HepG2 (cell line): ENCODE measurements at regions not wholly inside any gene's neighbourhood (a gene's known extent, or its start where the extent isn't known, plus 50 kb on each side); places are given as distances from the start of the nearest gene placed in this dataset.

Experiments
- ATAC-seq: fragments of 200-7000 bp; cut with Tn5 transposase; 3 replicates; pipeline ENCODE4 v1.9.1; 2020; ENCODE audit warnings: mild to moderate bottlenecking, moderate library complexity
- BruUV-seq: library from RNA; stranded (reverse); fragments of 400-500 nt; replicated peaks from 2 replicates; lab custom pipeline; 2021; lab: Mats Ljungman, UMichigan
- CTCF ChIA-PET: fragments of 300-600 bp; formaldehyde crosslinking; extraction: SDS; loops from one replicate; lab custom pipeline; 2021; ENCODE audit warnings: low total read pairs, inconsistent platforms, low intra/inter-chr PET ratio; lab: Yijun Ruan, JAX
- POLR2A ChIA-PET: fragments of 350-600 bp; sonication (Branson Sonifier 250); formaldehyde crosslinking; loops from one replicate; lab custom pipeline; 2020; ENCODE audit warnings: antibody characterized with exemption, inconsistent platforms; lab: Yijun Ruan, JAX
- DNase-seq: peaks from one replicate; pipeline ENCODE4 v3.0.0-alpha.2; 2015; ENCODE audit warnings: low spot score
- FAIRE-seq: peaks from 3 replicates; lab custom pipeline; 2011; peaks lifted over from hg19 to GRCh38; lab: Jason Lieb, UNC
- H2AFZ ChIP-seq: one replicate; pipeline ENCODE4 v1.6.1; 2011; ENCODE audit warnings: low read length, inconsistent platforms
- H3K27ac ChIP-seq: fragments of 300-600 bp; 3 replicates; pipeline ENCODE4 v1.8.0; 2011; ENCODE audit warnings: mixed run types, mild to moderate bottlenecking, mixed read lengths, low read length, inconsistent platforms; ENCODE audit not compliant: insufficient read depth; ENCODE audit errors: extremely low read length
- H3K27me3 ChIP-seq, 2 experiments: fragments of 200-600 bp in 1 of 2; 2 replicates in 1 of 2; 3 replicates in 1 of 2; pipeline versions ENCODE4 v1.6.0 to v1.8.0; 2011; ENCODE audit warnings: low read length in 2 of 2, mild to moderate bottlenecking in 2 of 2, moderate library complexity in 2 of 2, inconsistent platforms in 1 of 2; ENCODE audit not compliant: insufficient read depth in 2 of 2, control insufficient read depth in 1 of 2
- H3K36me3 ChIP-seq, 2 experiments: fragments of 200-600 bp in 1 of 2; replicated peaks in 1 of 2; 2 replicates in 1 of 2; 3 replicates in 1 of 2; pipeline versions ENCODE4 v1.5.1 to v1.8.0; 2011; ENCODE audit warnings: low read length in 2 of 2, inconsistent platforms in 1 of 2; ENCODE audit not compliant: insufficient read depth in 2 of 2, control insufficient read depth in 1 of 2
- H3K4me1 ChIP-seq: 2 replicates; pipeline ENCODE4 v1.5.1; 2012; ENCODE audit warnings: low read length, inconsistent platforms; ENCODE audit not compliant: insufficient read depth
- H3K4me2 ChIP-seq: 2 replicates; pipeline ENCODE4 v1.6.0; 2011; ENCODE audit warnings: low read depth, low read length, inconsistent platforms
- H3K4me3 ChIP-seq, 3 experiments: fragments of 200-600 bp in 1 of 3; sonication (generic), shearing (Covaris generic) in 1 of 3; replicated peaks in 1 of 3; 2 replicates each; pipeline ENCODE4 v1.5.1; 2011 to 2016; ENCODE audit warnings: low read length in 3 of 3, inconsistent platforms in 2 of 3, low read depth in 2 of 3, mild to moderate bottlenecking in 2 of 3, control low read depth in 1 of 3, mixed read lengths in 1 of 3; ENCODE audit not compliant: insufficient read depth in 1 of 3
- H3K79me2 ChIP-seq: one replicate; pipeline ENCODE4 v1.6.1; 2011; ENCODE audit warnings: low read length, inconsistent platforms; ENCODE audit not compliant: insufficient read depth
- H3K9ac ChIP-seq: 2 replicates; pipeline ENCODE4 v1.6.0; 2011; ENCODE audit warnings: mild to moderate bottlenecking, low read depth, low read length, inconsistent platforms; ENCODE audit not compliant: insufficient read depth
- H3K9me3 ChIP-seq: 2 replicates; pipeline ENCODE4 v1.5.1; 2012; ENCODE audit warnings: mild to moderate bottlenecking, low read length
- H4K20me1 ChIP-seq: 2 replicates; pipeline ENCODE4 v1.6.0; 2011; ENCODE audit warnings: inconsistent platforms, mild to moderate bottlenecking, low read length, moderate library complexity; ENCODE audit not compliant: insufficient read depth
- ADNP ChIP-seq: sonication (generic); formaldehyde crosslinking; IDR thresholded peaks from 2 replicates; pipeline ENCODE4 v1.4.0; 2020; ENCODE audit warnings: missing genetic modification reagents
- IKZF1 ChIP-seq: fragments of 450-650 bp; IDR thresholded peaks from 2 replicates; pipeline ENCODE4 v1.7.1; 2016
- MAFF ChIP-seq: IDR thresholded peaks from 2 replicates; pipeline ENCODE4 v1.6.1; 2011; ENCODE audit warnings: low read depth, low read length, improper control_type of control experiment
- MAFK ChIP-seq, 2 experiments: IDR thresholded peaks in 1 of 2; conservative IDR thresholded peaks in 1 of 2; 2 replicates each; pipeline ENCODE4 v1.6.1; 2011; ENCODE audit warnings: improper control_type of control experiment in 2 of 2, low read length in 2 of 2
- NR1H2 ChIP-seq: sonication (generic); formaldehyde crosslinking; IDR thresholded peaks from 2 replicates; pipeline ENCODE4 v1.8.1; 2022; ENCODE audit warnings: low read depth, missing genetic modification reagents, borderline replicate concordance
- SCMH1 ChIP-seq: sonication (generic); formaldehyde crosslinking; IDR thresholded peaks from 2 replicates; pipeline ENCODE4 v1.9.0; 2021; ENCODE audit warnings: missing genetic modification reagents, mild to moderate bottlenecking, borderline replicate concordance
- ZFP37 ChIP-seq: sonication (generic); formaldehyde crosslinking; IDR thresholded peaks from 2 replicates; pipeline ENCODE4 v1.4.0; 2020; ENCODE audit warnings: missing genetic modification reagents, borderline replicate concordance
- ZNF383 ChIP-seq: sonication (generic); formaldehyde crosslinking; IDR thresholded peaks from 2 replicates; pipeline ENCODE4 v1.4.0; 2020; ENCODE audit warnings: missing genetic modification reagents, mild to moderate bottlenecking, borderline replicate concordance
- ZNF556 ChIP-seq: sonication (generic); formaldehyde crosslinking; IDR thresholded peaks from 2 replicates; pipeline ENCODE4 v1.4.0; 2020; ENCODE audit warnings: mild to moderate bottlenecking, missing genetic modification reagents, borderline replicate concordance
- WGBS: methylation state at CpG from one replicate; pipeline ENCODE4 v1.1.6; 2017; ENCODE audit warnings: low lambda C conversion rate; 5-methylcytosine and 5-hydroxymethylcytosine counted together
- in situ Hi-C: cut with HindIII; loops from 2 replicates; pipeline ENCODE4 v1.10.0; 2017; ENCODE audit warnings: low pct_unique_long_range_greater_than_20kb; ENCODE audit not compliant: extremely low pct_ligation_motif_present
- intact Hi-C: fragments of 100-400 bp; cut with micrococcal nuclease; formaldehyde crosslinking; loops from one replicate; pipeline ENCODE4 v1.10.0; 2022; ENCODE audit not compliant: unreplicated experiment
- TF ChIP-seq, protein P1 (sequence below): sonication (generic); formaldehyde crosslinking; IDR thresholded peaks from 2 replicates; pipeline ENCODE4 v1.8.0; 2022; ENCODE audit warnings: missing genetic modification reagents, mild to moderate bottlenecking, borderline replicate concordance
- TF ChIP-seq, protein P2 (sequence below): sonication (generic); formaldehyde crosslinking; IDR thresholded peaks from 2 replicates; pipeline ENCODE4 v1.8.0; 2022; ENCODE audit warnings: missing genetic modification reagents, low read depth, mild to moderate bottlenecking, borderline replicate concordance
- TF ChIP-seq, protein P3 (sequence below): sonication (generic); formaldehyde crosslinking; IDR thresholded peaks from 2 replicates; pipeline ENCODE4 v1.4.0; 2020; ENCODE audit warnings: missing genetic modification reagents
- TF ChIP-seq, protein P4 (sequence below): IDR thresholded peaks from 2 replicates; pipeline ENCODE4 v1.6.1; 2018; ENCODE audit warnings: missing genetic modification reagents, mild to moderate bottlenecking, missing compliant biosample characterization

DNA sequence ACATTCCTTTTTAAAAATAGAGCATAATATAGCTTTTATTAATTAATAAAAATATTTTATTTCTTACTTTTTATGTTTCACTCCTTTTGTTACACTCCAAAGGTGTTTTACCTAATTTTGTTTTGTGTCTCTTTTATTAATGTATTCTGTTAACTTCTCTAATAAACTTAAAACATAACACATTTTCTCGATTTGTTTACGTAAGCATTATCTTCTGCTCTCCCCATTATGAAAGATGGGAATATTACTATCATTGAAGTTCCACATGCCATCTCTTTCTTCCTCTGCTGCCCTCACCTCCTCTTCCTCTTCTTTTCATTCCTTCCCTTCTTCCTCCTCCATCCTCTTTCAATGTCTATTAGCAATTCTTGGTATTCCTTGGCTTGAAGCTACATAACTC lies 85.0 kb upstream of the HCRTR2 start:
- H4K20me1 ChIP-seq: no peaks in the 10 kb centered on the region
- in situ Hi-C loops (no loop called here), intact Hi-C loops (no loop called here)
- FAIRE-seq: no peak
- POLR2A ChIA-PET: no interaction called here
- H3K79me2 ChIP-seq: no peaks in the 10 kb centered on the region
- CTCF ChIA-PET: no interaction called here
- no peak overlapping the region for H3K27ac ChIP-seq
- no peak overlapping the region for H3K4me2 ChIP-seq
- BruUV-seq: no TSS peak
- no peaks in the 10 kb centered on the region for H3K4me1 ChIP-seq
- H3K27me3 ChIP-seq: no peaks in the 10 kb centered on the region
- no peak for ATAC-seq
- H3K36me3 ChIP-seq: no peaks in the 10 kb centered on the region
- no peaks in the 10 kb centered on the region for H3K9me3 ChIP-seq
- WGBS: 7% methylated on average over 2 of the region's 2 CpGs
- no peak for DNase-seq
- H3K9ac ChIP-seq: no peak overlapping the region
- peak; percentile 77 for TF ChIP-seq MAFF
- peak; percentile 68 to 91 for TF ChIP-seq MAFK (conservative IDR thresholded peaks at IDR 0.05 in 1 of 2, IDR thresholded peaks at IDR 0.05 in 1 of 2; ENCODE audit: low read length in 2 of 2)
- TF ChIP-seq, protein P1, sequence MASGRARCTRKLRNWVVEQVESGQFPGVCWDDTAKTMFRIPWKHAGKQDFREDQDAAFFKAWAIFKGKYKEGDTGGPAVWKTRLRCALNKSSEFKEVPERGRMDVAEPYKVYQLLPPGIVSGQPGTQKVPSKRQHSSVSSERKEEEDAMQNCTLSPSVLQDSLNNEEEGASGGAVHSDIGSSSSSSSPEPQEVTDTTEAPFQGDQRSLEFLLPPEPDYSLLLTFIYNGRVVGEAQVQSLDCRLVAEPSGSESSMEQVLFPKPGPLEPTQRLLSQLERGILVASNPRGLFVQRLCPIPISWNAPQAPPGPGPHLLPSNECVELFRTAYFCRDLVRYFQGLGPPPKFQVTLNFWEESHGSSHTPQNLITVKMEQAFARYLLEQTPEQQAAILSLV (CRISPR knock-in tag): no peak
- TF ChIP-seq, all 625 proteins: peak for 2
- Histone ChIP-seq H2AFZ (no peak overlapping the region), H3K4me3 (no peak overlapping the region)

DNA sequence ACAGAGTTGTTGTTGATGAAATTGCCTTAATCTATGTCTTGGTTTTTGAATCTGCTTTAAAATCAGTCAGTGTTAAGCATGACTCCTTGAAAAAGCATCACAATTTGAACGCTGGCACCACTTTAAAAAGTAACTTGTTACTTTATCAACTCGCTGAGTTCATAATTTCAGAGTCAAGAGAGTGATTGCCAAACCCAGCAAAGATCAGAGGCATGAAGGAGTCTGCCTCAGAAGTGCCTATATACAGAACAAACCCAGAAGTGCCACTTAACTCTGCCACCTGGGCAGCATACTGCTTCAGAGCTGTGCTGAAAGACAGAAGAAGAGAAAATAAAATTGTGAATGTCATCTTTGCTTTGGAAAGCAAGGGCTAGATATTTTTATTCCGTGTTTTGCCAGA lies 73.6 kb upstream of the HCRTR2 start:
- Histone ChIP-seq H3K4me2 (no peak overlapping the region), H3K36me3 (no peaks in the 10 kb centered on the region), H3K27me3 (no peaks in the 10 kb centered on the region), H3K4me1 (no peaks in the 10 kb centered on the region), H3K9ac (no peak overlapping the region), H4K20me1 (no peaks in the 10 kb centered on the region), H2AFZ (no peak overlapping the region), H3K79me2 (no peaks in the 10 kb centered on the region), H3K4me3 (no peak overlapping the region), H3K27ac (no peak overlapping the region), H3K9me3 (no peaks in the 10 kb centered on the region)
- DNase-seq (no peak), ATAC-seq (no peak), FAIRE-seq (no peak)
- in situ Hi-C loops (no loop called here), intact Hi-C loops (no loop called here)
- CTCF ChIA-PET: no interaction called here
- no TSS peak for BruUV-seq
- 2% methylated on average over 3 of the region's 3 CpGs for WGBS
- POLR2A ChIA-PET: no interaction called here
- TF ChIP-seq ADNP (CRISPR knock-in tag) (no peak), NR1H2 (CRISPR knock-in tag) (no peak), IKZF1 (no peak), MAFF (no peak), ZFP37 (CRISPR knock-in tag) (no peak), SCMH1 (CRISPR knock-in tag) (no peak), ZNF556 (CRISPR knock-in tag) (no peak), ZNF383 (CRISPR knock-in tag) (no peak)
- TF ChIP-seq, protein P2, sequence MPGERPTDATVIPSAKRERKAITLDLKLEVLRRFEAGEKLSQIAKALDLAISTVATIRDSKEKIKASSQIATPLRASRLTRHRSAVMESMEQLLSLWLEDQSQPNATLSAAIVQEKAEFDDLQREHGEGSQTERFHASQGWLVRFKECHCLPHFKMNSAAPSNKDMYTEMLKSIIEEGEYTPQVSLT (CRISPR knock-in tag): no peak
- TF ChIP-seq, protein P3, sequence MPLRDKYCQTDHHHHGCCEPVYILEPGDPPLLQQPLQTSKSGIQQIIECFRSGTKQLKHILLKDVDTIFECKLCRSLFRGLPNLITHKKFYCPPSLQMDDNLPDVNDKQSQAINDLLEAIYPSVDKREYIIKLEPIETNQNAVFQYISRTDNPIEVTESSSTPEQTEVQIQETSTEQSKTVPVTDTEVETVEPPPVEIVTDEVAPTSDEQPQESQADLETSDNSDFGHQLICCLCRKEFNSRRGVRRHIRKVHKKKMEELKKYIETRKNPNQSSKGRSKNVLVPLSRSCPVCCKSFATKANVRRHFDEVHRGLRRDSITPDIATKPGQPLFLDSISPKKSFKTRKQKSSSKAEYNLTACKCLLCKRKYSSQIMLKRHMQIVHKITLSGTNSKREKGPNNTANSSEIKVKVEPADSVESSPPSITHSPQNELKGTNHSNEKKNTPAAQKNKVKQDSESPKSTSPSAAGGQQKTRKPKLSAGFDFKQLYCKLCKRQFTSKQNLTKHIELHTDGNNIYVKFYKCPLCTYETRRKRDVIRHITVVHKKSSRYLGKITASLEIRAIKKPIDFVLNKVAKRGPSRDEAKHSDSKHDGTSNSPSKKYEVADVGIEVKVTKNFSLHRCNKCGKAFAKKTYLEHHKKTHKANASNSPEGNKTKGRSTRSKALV (CRISPR knock-in tag): no peak
- TF ChIP-seq, protein P4, sequence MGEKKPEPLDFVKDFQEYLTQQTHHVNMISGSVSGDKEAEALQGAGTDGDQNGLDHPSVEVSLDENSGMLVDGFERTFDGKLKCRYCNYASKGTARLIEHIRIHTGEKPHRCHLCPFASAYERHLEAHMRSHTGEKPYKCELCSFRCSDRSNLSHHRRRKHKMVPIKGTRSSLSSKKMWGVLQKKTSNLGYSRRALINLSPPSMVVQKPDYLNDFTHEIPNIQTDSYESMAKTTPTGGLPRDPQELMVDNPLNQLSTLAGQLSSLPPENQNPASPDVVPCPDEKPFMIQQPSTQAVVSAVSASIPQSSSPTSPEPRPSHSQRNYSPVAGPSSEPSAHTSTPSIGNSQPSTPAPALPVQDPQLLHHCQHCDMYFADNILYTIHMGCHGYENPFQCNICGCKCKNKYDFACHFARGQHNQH (CRISPR knock-in tag): no peak
